ENCODE measurements at regions not wholly inside any gene's neighbourhood (a gene's known extent, or its start where the extent isn't known, plus 50 kb on each side); places are given as distances from the start of the nearest gene placed in this dataset.

DNA sequence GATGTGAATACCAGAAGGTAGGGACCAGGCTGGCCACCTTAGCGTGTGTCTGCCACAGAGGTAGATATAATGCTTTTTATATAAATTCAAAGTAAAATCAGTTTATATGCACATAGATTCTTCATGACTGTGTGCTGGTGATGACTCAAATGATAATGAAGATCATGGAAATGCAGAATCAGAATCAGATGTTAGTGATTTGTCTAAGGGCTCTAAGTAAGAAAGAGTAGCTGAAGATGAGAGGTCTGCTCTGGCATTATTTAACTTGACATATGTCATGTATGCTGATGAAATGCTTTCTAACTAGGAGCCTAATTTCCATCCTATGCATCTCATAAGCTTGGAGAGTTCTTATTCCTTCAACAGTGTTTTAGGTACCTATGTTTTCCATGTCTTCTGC is 50.3 kb upstream of the DPH6 start:
- no peak for DNase-seq

DNA sequence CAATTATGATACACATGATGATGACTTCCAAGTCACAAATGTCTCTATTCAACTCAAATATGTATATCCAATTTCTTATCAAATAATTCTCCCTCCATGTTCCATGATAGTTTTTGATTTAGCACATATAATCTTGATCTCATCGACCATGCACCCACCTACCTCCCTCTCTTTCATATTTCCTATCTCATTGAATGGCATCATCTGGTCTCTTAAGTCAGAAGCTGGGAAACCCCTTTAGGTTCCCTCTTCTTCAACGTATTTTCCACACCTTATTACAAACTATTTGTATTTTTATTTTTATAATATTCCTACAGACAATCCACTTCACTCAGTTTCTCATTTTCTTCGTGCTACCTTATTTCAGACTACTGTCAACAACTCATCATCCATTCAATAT is 56.9 kb upstream of the DPH6 start:
- DNase-seq, result no peak

DNA sequence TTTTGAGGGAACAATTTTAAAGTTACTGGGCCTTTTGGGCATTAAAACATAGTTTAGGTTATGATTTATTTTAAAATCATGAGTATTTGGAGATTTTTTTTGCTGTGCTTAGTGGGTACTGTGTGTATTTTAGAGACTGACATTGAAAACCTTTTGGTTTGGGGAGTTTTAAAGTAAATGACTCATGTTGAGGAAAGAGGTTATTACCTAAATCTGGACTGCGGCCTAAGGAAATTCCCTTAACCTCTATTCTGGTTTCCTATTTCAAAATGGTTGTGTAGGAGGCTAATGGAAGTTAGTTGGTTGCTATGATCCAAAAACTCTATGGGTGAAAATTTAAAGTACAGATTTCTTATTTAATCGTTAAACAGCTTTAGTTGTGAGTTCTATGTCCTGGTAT is 57.3 kb upstream of the DPH6 start:
- DNase-seq, result no peak

DNA sequence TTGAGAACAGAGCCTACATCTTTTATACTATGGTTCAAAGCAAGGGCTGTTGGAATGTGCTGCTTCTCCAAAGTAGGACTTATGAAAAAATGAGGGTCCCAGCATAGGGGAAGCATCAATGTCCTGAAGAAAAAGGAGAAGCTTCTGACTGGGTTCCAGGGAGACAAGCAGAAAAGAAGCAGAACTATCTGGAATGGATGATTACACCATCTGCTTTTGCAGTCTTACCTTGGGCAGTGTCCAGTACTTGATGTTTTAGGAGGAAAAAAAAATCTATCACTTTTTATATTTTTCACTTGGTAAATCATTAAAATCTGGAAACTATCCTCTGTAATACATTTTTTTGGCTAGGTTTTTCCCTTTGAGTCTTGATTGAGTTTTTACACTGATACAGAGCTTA is 57.9 kb upstream of the DPH6 start:
- no peak for DNase-seq

DNA sequence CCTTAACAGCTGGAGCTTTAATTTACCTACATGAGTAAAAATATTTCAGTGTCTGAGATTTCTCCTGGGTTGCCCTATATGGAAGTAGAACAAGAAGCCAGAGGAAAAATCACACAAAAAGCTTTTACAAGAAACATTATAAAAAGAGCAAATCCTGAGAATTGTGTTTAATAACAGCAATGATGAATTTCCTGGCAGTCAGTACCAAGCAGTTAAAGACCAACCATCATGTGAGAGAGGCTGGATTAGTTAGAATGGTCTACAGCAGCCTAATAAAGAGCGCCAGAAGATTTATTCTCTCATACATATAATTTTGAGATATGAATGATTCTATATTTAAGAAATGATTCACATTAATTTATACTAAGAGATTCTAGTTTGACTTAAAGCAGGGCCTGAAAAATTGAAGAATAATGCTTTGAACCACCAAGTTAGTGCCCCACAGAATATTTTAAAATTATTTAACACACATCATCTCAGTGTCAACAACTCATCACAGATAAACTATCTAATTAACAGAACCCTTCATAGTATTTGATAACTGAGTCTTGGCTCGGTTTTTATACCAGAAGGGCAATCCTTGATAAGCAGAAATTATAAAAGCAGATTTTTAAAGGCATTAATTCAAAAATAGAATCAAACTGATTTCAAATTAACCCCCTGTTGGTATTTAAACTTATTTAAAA is 59.9 kb upstream of the DPH6 start:
- DNase-seq, result no peak

DNA sequence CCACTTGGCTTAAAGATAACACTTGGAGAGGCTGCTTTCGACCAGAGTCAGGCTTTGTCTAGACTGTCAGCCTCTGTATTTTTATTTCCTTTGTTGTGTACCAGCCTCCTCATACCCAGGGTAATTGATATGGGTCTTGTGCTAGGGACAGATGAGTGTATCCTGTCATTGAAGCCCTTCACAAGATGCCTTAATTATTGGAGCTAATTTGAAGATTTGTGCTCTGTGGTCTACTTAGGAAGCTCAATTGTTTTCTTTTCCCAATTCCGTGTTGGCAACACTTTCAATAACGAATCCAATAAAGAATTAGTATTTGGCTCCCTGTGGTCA is 60.5 kb upstream of the DPH6 start:
- no peak for DNase-seq

DNA sequence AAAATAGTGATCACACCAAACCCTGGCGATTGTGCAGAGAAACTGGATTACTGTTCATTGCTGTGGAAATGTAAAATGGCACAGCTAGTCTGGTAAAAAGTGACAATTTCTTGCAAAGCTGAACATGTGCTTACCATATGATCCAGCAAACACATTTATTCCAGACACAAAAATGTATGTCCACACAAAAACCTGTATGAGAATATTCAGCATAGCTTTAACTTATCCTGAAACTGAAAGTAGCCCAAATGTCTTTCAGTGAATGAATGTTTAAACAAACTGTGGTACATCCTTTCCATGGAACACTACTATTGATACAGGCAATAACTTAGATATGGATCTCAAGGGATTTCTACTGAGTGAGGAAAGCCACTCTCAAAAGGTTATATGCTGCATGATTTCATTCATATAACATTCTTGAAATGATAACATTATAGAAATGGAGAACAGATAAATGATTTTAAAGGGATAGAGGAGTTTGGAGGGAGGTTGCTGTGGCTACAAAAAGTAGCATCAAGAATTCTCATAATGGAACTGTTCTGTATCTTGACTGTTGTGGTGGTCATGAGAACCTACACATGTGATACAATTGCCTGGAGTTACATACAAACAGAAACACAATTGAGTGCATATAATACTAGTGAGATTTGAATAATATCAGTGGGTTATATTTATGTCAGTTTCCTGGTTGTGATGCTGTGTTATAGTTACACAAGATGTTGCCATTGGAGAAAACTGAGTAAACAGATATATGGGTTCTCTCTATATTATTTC is 70.7 kb upstream of the DPH6 start:
- DNase-seq, result no peak

DNA sequence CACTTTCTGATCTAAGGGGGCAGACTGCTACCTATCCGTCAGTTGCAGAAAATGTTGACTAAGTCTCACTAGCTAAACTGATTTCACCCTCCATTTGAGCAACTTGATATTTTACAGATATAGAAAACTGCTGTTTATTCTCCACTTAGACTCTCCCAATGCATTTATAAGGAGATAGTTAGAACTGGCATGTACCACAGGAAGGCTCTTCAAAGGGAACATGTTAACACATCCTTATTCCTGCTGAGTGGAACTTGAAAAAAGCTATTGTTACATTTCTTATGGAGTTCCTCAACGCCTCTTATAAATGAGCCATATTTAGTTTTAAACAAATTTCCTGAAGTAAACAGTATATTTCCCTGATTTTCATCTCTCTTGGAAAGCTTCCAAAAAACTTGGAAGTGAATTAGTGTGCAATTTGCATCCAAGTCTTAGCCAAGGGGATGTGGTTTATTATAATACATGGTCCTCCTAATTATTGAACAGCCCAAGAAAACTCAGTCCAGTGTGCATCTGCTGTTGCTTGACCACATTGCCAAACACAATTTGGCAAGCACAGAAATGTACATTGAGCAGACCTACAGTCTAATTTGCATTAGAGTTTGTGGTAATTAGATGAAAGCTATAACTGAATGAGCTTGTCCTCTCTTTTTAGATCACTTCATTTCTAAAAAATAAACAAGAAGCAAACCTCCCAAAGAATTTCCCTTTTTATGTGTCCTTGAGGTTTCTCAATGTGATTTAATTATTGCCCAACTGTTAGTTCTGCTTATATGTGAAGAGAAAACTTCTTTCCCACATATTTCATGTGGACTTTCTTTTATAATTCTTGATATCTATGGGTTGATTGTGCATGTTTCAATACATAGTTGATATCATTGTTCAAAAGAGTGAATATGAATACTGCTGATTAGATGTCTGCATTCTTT is 72.6 kb upstream of the DPH6 start:
- DNase-seq, result peak; percentile 66

DNA sequence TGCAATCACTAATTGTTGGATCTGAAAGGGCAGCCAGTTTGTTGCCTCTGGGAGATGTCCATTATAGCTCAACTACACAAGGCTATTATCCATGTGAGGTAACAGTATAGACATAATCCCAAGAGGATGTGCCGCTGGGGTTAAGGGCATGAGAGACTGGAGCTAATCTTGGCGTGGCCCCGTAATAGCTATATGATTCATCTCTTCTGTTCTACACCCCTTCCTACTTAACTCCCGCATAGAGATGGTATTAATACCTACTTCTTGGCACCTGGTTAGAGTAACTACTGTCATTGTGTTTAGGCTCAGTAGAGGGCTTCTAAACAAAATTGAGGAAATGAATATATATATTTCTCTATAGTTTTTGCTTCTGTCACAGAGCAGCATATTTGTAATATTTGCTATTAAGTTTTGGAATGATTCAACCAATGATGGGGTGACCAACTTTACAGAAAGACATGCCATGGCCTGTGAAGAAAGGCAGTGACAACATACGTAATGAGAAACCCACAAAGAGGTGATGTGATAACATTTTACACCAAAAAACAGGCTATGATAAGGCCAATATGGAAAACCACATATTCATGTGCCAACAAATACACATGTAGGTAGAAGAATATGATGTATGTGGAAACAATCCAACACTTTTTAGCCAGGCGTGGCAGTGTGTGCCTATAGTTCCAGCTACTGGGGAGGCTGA is 76.8 kb upstream of the DPH6 start:
- no peak for DNase-seq

DNA sequence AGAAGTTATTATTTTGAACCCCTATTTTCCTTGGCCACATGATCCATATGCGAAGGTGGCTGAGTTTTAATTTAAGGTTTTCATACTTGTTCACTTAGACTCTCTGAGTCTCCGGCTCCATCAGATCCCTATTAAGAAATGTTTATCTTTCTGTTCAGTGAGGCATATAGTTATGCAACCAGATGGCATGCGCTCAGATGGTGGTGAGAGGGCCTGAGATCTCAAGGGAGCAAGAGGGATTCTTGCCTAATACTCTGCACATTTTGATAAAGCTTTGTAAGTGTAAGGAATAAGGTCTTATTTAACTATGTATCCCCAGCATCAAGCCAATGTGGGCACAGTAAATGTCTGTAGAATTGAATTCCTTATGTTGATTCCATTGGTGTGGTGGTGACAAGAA is 78.9 kb upstream of the DPH6 start:
- DNase-seq, result peak; percentile 34

DNA sequence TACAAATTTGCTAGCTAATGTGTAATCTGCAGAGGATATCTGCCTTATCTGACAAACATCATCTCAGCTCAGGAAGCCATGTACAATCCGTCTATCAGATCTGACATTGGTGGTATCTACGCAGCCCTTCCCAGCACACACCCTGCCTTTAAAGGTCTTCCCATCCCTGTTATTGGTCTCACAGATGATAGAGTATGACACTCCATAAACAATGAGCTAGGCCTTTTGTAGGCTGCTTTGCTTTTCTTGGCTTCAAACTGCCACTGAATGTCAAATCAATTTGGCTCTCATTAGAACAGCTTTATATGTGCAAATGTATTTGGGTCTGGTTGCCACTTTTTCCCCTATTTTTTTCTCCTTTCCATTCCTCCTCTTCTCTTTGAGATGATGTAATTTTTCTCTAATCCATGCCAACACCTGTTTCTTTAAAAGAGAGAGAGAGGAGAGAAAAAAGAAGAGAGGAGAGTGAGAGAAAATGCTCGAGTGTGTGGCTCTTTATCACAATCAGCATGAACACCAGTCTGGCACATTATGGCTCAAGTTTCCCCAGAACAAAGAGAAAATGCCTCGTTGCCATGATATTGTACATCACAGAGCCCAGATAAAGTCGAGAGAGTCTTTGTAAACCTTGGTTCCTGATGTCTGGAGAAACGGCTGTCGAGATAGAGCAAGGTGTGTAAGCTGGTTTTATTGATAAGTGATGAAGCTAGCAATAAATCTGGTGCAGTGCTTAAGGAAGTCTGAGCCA is 80.8 kb upstream of the DPH6 start:
- no peak for DNase-seq

DNA sequence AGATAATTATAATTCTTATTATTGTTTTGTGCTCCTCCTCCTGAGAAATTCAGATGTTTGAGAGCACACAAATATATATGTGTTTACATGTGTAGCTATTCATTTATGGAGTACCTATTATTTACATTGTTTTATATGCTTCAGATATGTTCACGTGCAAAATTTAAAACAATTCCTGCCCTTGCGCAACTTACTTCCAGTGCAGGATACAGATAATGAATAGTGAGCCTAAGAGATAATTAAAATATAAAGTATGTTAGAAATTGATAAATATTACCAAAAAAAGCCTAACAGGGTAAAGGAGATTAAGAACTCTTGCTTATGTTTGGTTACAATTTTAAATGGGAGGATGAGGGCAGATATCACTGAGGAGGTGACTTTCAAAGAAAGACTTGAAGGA is 81.7 kb upstream of the DPH6 start:
- DNase-seq, result no peak

DNA sequence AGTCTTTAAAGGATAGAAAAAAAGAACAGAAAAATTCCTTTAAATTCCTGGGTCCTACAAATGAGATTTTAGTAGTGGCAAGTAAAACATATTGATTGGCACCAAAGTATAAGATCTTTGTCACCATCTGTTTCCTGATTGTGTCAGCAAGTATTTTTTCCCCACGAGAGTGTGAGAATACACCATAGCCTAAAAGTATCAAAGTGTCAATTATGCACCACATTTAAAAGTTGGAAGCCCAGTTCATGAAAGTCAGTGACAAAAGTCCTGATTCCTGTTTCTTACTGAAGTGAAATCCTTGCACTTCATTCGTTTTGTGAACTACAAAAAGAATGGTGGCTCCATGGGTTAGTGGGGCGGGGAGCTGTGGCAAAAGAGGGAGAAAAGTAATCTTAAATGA is 83.8 kb upstream of the DPH6 start:
- no peak for DNase-seq

DNA sequence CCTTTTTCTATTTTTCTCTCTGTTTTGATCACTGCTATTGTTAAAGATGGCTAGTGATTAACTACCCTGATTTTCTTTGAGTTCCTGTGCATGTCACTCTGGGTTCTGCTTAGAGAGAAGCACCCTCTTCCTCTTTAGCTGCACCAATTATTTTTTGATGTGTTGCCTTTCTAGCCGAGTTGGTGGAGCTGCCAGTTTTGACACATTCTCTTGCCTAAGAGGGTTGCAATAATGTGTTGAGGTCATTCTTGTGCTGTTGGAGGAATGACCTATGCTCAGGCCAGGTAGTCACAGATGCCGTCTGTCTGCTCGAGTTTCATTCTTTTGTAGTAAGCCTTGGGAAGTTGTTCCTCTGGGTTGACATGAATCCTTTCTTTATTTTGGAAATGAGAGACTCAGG is 84.6 kb upstream of the DPH6 start:
- DNase-seq, result peak; percentile 81

DNA sequence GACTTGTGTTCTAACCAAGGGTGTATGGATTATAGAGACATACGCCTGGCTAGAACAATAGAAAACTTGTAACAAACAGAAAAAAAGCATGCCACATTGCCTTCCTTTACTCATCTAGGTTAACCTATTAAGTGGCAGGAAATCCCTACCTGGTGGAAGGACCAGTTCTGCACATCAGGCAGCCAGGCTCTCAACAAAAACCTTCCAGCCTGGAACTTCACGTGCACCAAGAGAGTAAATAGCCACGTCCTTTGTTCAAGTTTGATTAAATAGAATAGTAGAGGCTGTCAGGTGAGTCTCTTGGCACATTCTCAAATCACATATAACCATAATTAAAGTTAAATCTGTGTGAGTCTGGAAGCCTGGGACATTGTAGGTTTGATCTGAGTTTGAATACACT is 85.0 kb upstream of the DPH6 start:
- DNase-seq, result no peak

DNA sequence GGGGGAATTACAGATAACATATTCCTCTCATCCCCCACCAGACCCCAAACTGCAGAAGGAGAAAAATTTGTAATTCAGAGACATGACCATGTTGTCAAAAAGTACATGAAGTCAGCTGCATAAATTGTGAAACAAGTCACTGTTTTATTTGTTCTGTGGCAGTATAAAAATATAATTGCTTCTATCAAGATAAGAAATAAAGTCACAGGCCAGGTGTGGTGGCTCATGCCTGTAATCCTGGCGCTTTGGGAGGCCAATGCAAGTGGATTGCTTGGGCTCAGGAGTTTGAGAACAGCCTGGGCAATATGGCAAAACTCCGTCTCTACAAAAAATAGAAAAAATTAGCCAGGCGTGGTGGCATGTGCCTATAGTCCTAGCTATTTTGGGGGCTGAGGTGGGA is 87.7 kb upstream of the DPH6 start:
- no peak for DNase-seq

DNA sequence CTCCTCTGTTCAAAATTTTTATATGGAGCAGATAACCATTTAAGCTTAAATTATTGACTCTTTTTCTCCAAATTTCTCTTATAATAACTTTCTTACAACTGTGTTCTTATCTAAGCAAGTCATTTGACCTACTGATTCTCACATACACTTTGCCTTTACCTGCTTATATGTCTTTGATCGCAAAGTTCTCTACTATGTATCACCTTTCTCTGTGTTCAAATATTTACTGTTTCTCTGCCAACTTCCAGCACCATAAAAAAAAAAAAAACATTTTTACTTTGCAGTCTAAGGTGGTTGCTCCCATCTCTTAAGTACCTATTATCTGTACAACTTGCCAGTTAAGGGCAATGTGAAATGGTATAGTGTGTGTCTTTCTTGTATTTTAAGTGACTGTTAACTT is 100.8 kb upstream of the DPH6 start:
- DNase-seq, result no peak

DNA sequence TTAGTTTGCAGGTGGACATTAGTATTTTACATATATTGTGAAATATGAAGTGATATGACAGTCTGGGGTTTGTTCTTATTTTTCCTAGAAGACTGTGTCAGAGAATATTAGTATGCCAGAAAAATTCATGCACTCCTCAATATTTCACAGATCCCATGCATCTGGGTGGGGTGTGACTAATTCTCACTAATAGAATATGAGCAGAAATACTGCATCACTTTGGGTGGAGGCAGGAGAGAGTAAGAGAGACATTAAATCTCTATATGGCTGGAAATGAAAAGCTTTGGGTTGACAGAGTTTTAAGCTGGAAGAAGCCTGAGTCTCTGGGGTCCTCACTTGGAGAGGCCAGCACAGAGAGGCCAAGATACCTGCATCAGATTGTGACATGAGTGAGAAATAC is 101.3 kb upstream of the DPH6 start:
- no peak for DNase-seq

DNA sequence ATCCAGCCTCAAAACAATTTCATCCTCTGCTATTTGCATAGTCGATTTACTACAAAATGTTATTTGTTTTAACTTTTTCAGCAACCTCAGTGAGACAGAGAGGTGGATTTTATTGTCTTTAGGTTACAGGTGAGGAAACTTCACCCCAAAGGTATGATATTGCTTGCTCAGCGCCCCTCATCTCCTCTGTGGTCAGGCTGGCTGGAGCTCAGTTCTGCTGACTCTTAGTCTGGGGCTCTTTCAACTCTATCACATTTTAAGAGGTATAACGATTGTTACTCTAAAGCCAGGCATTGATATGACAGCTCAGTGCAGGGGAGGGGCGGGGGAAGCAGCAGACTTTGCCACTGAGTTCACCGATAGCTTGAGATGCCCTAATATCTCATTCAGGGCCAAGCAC is 103.0 kb upstream of the DPH6 start:
- DNase-seq, result no peak

DNA sequence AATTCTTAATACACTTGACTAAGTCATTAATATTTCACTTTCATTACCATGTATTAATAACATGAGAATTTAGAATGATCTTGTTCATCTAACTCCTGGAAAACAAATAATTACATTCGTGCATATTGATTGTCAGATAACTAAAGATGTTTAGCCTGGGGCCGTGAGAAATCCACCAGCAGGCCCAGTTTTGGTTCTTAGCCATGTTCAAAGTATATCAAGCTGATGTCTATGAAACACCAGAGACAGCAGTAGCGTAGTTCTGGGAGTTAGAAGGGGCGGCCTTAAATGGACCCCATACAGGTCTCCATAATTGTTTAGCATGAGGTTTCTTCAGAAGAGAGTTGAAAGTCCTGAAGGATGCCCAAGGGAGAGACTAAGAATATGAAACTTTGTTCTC is 103.6 kb upstream of the DPH6 start:
- no peak for DNase-seq

DNA sequence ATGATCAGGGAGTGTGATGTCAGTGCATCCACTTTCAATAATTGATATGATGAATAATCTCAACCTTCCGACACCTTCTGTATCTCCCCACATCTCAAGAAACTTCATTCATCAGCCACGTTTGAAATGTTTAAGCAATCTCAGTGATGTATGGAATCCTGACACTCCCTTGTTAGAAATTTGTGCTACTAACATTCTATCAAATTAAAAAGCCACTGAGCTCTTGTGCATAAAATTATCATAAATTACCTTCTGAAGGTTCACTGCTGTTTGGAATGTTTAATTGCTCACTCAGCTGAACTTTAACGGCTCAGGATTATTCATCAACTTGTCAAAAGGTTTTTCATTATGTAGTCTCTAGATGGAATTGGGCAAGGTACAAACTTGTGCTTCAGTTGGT is 108.4 kb upstream of the DPH6 start:
- DNase-seq, result no peak

DNA sequence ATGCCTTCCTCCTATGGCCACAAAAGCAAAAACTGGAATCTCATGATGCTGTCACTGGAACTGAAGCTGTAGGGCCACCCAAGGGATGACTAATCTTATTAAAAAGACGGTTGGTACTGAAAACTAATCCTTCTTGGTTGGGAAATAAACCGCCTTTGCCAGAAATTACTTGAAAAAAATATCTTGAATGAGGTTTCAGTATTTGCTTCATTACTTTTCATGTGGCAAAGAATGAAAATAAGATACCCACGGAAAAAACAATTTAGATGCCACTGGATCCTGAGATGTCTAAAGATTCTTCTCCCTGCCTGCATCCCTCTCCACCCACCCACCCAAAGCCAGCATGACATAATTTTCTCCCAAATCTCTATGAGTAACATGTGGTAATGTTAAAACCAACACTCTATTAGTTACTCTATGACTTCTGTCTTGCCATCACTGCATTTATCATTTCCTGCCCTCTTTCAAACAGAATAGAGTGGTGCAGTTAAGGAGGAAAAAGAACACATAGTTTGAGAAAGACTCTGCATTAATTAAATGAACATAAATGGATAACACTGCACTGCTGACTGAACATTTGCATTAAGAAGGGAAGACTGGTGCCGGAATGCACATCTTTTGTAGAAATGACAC is 111.8 kb upstream of the DPH6 start:
- DNase-seq, result peak; percentile 89

Measured in MV-4-11 (cell line).